ENCODE measurements at regions not wholly inside any gene's neighbourhood (a gene's known extent, or its start where the extent isn't known, plus 50 kb on each side); places are given as distances from the start of the nearest gene placed in this dataset.

DNA sequence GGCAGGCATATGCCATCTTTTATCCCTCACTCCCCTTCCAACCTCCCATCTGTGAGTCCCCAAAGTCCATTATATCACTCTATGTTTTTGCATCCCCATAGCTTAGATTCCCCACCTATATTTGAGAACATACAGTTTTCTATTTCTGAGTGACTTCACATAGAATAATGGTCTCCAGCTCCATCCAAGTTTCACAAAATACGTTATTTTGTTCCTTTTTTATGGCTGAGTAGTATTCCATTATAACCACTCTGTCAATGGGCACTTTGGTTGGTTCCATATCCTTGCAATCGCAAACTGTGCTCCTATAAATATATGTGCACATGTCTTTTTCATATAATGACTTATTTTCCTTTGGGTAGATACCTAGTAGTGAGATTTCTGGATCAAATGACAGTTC is 178.6 kb downstream of the GAS1 start:
- TF ChIP-seq CTCF (IDR thresholded peaks at IDR 0.05), result no peak
- TF ChIP-seq EZH2 (IDR thresholded peaks at IDR 0.05; ENCODE audit: borderline replicate concordance, insufficient read depth, low read depth, low read length, poor library complexity, severe bottlenecking), result no peak
